PFSK-1 (cell line): ENCODE measurements at regions not wholly inside any gene's neighbourhood (a gene's known extent, or its start where the extent isn't known, plus 50 kb on each side); places are given as distances from the start of the nearest gene placed in this dataset.

Experiments used
- FOXP2 ChIP-seq: optimal IDR thresholded peaks from 2 replicates; pipeline ENCODE3; 2011; ENCODE audit warnings: borderline replicate concordance, control low read depth, inconsistent platforms; ENCODE audit not compliant: insufficient read depth; ENCODE audit errors: extremely low read length, extremely low read depth
- POLR2AphosphoS5 ChIP-seq: IDR thresholded peaks from 2 replicates; pipeline ENCODE4 v1.6.1; 2012; ENCODE audit warnings: low read depth, mild to moderate bottlenecking, control low read depth, low read length, moderate library complexity
- TAF1 ChIP-seq: IDR thresholded peaks from 2 replicates; pipeline ENCODE4 v1.6.1; 2012; ENCODE audit warnings: low read length, control low read depth, borderline replicate concordance; ENCODE audit not compliant: insufficient read depth

DNA sequence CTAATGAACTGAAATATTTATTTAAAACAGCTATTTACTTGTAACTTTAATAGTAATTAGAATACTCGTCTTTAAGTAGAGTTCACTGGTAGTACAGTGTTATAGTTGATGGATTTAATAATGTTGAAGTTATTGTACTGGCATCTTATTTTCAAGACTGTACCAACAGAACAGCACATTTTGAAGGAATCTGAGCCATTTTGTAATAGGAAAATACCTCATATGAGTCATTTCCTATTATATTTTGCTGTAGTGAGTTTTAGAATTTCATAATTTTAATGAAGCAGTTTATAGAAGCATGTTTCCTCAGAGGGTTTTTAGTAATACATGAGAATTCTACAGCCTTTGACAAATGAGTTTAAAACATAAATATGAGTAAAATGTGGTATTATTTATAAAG lies 258.3 kb downstream of the OLFM3 start:
- TF ChIP-seq POLR2AphosphoS5: no peak
- no peak for TF ChIP-seq TAF1
- TF ChIP-seq FOXP2: no peak
